ENCODE measurements at regions not wholly inside any gene's neighbourhood (a gene's known extent, or its start where the extent isn't known, plus 50 kb on each side); places are given as distances from the start of the nearest gene placed in this dataset.

DNA sequence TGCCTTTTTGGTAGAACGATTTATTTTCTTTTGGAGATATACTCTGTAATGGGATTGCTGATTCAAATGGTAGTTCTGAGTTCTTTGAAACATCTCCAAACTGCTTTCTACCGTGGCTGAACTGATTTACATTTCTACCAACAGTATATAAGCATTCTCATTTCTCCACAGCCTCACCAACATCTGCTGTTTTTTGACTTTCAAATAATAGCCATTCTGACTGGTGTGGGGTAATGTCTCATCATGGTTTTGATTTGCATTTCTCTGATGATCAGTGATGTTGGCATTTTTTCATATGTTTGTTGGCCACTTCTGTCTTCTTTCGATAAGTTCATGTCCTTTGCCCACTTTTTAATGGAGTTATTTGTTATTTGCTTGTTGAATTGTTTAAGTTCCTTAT, 154.0 kb downstream of the ABHD5 start:
- TF ChIP-seq, protein P1, sequence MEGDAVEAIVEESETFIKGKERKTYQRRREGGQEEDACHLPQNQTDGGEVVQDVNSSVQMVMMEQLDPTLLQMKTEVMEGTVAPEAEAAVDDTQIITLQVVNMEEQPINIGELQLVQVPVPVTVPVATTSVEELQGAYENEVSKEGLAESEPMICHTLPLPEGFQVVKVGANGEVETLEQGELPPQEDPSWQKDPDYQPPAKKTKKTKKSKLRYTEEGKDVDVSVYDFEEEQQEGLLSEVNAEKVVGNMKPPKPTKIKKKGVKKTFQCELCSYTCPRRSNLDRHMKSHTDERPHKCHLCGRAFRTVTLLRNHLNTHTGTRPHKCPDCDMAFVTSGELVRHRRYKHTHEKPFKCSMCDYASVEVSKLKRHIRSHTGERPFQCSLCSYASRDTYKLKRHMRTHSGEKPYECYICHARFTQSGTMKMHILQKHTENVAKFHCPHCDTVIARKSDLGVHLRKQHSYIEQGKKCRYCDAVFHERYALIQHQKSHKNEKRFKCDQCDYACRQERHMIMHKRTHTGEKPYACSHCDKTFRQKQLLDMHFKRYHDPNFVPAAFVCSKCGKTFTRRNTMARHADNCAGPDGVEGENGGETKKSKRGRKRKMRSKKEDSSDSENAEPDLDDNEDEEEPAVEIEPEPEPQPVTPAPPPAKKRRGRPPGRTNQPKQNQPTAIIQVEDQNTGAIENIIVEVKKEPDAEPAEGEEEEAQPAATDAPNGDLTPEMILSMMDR (IDR thresholded peaks at IDR 0.05 in 4 of 5, conservative IDR thresholded peaks at IDR 0.05 in 1 of 5), result no peak
- TF ChIP-seq POLR2A (IDR thresholded peaks at IDR 0.05), result no peak

Data from gastrocnemius medialis (tissue), 4 donors.